Esophagus muscularis mucosa (tissue), 4 donors: ENCODE measurements at regions not wholly inside any gene's neighbourhood (a gene's known extent, or its start where the extent isn't known, plus 50 kb on each side); places are given as distances from the start of the nearest gene placed in this dataset.

Source experiments
- EP300 ChIP-seq: sonication (generic); formaldehyde crosslinking; IDR thresholded peaks from one replicate; pipeline ENCODE4 v1.6.1; 2017; ENCODE audit warnings: antibody characterized with exemption
- POLR2A ChIP-seq: fragments of 450-650 bp; IDR thresholded peaks from one replicate; pipeline ENCODE4 v1.6.1; 2017; ENCODE audit warnings: antibody characterized with exemption, moderate library complexity, mild to moderate bottlenecking, low read depth
- POLR2AphosphoS5 ChIP-seq, 2 donors: sonication (generic); formaldehyde crosslinking; IDR thresholded peaks; one replicate each; pipeline ENCODE4 v1.6.1; 2017; ENCODE audit warnings: antibody characterized with exemption in 2 of 2
- TF ChIP-seq, protein P1 (sequence below), 3 experiments: fragments of 200-600 bp in 2 of 3; fragments of 450-650 bp in 1 of 3; sonication (generic) in 2 of 3; IDR thresholded peaks; one replicate each; pipeline ENCODE4 v1.5.1; 2017 to 2019; ENCODE audit warnings: antibody characterized with exemption in 3 of 3, mild to moderate bottlenecking in 2 of 3, moderate library complexity in 1 of 3

DNA sequence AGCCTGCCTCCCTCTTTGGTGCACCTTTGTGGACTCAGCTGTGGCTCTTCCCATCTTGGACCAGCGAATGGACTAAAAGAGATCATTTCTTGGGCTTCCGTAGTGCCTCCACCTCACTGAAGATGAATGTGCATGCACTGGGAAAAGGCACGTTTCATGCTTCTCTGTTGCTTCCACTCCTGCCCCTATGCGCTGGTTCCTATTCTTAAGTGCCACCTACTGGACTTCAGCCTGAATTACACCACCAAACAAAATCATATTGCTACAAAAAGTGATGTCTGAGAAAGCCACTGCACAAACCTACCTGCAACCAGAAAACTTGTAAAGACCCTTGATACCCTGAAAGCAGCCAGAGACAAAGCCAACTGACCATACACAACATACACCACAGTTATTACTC, 695.6 kb downstream of the TSN start:
- TF ChIP-seq, protein P1, sequence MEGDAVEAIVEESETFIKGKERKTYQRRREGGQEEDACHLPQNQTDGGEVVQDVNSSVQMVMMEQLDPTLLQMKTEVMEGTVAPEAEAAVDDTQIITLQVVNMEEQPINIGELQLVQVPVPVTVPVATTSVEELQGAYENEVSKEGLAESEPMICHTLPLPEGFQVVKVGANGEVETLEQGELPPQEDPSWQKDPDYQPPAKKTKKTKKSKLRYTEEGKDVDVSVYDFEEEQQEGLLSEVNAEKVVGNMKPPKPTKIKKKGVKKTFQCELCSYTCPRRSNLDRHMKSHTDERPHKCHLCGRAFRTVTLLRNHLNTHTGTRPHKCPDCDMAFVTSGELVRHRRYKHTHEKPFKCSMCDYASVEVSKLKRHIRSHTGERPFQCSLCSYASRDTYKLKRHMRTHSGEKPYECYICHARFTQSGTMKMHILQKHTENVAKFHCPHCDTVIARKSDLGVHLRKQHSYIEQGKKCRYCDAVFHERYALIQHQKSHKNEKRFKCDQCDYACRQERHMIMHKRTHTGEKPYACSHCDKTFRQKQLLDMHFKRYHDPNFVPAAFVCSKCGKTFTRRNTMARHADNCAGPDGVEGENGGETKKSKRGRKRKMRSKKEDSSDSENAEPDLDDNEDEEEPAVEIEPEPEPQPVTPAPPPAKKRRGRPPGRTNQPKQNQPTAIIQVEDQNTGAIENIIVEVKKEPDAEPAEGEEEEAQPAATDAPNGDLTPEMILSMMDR (IDR thresholded peaks at IDR 0.05) = peak in 2 of 3 experiments; percentile 10 to 17
- TF ChIP-seq POLR2A = no peak
- TF ChIP-seq EP300 = no peak
- no peak for TF ChIP-seq POLR2AphosphoS5 (IDR thresholded peaks at IDR 0.05)
